H1 (cell line): ENCODE measurements at regions not wholly inside any gene's neighbourhood (a gene's known extent, or its start where the extent isn't known, plus 50 kb on each side); places are given as distances from the start of the nearest gene placed in this dataset.

Experiments
- CTCF ChIA-PET: fragments of 300-600 bp; sonication (Branson Sonifier 250); formaldehyde crosslinking; loops from one replicate; lab custom pipeline; 2021; ENCODE audit not compliant: partially characterized antibody; lab: Charles Lee
- POLR2A ChIA-PET: fragments of 300-600 bp; sonication (Branson Sonifier 250); formaldehyde crosslinking; loops from one replicate; lab custom pipeline; 2021; ENCODE audit warnings: inconsistent platforms; ENCODE audit not compliant: partially characterized antibody; lab: Charles Lee
- DNase-seq, 2 experiments: peaks; one replicate each; pipeline versions ENCODE4 v3.0.0 to v3.0.0-alpha.2; 2010 to 2022; ENCODE audit warnings: low spot score in 2 of 2, low read depth in 1 of 2, mixed read lengths in 1 of 2
- FAIRE-seq: peaks from 2 replicates; lab custom pipeline; 2011; peaks lifted over from hg19 to GRCh38; lab: Jason Lieb, UNC
- H2AFZ ChIP-seq: 2 replicates; pipeline ENCODE4 v1.8.1; 2012; ENCODE audit warnings: low read length, inconsistent platforms
- H2AK5ac ChIP-seq: 2 replicates; pipeline ENCODE4 v1.6.1; 2013; ENCODE audit warnings: low read depth, low read length
- H2BK120ac ChIP-seq: replicated peaks from 2 replicates; pipeline ENCODE3; 2013; ENCODE audit warnings: low read depth, low read length, inconsistent platforms
- H2BK12ac ChIP-seq: 2 replicates; pipeline ENCODE4 v1.6.1; 2013; ENCODE audit warnings: low read depth, low read length
- H2BK15ac ChIP-seq: 2 replicates; pipeline ENCODE4 v1.6.1; 2013; ENCODE audit warnings: low read length
- H2BK20ac ChIP-seq: 2 replicates; pipeline ENCODE4 v1.6.1; 2013; ENCODE audit warnings: low read length
- H2BK5ac ChIP-seq: 2 replicates; pipeline ENCODE4 v1.6.1; 2013; ENCODE audit warnings: low read depth, low read length
- H3K14ac ChIP-seq: 2 replicates; pipeline ENCODE4 v1.6.1; 2013; ENCODE audit warnings: inconsistent platforms; ENCODE audit not compliant: insufficient read length
- H3K18ac ChIP-seq: 2 replicates; pipeline ENCODE4 v1.6.1; 2013; ENCODE audit warnings: low read length; ENCODE audit errors: extremely low read depth
- H3K23ac ChIP-seq: 2 replicates; pipeline ENCODE4 v1.6.1; 2013; ENCODE audit warnings: inconsistent platforms; ENCODE audit not compliant: insufficient read length
- H3K23me2 ChIP-seq: 2 replicates; pipeline ENCODE4 v1.6.1; 2013; ENCODE audit warnings: low read depth, low read length
- H3K27ac ChIP-seq: 2 replicates; pipeline ENCODE4 v1.6.1; 2011; ENCODE audit warnings: low read depth, low read length, inconsistent platforms
- H3K27me3 ChIP-seq, 4 experiments: replicated peaks in 1 of 4; 1 replicate in 1 of 4; 2 replicates in 3 of 4; pipeline versions ENCODE4 v1.6.1 to v1.8.1; 2011 to 2013; ENCODE audit warnings: low read length in 3 of 4, mild to moderate bottlenecking in 3 of 4, inconsistent platforms in 2 of 4, mixed read lengths in 2 of 4, moderate library complexity in 1 of 4; ENCODE audit not compliant: control insufficient read depth in 3 of 4, insufficient read depth in 3 of 4; ENCODE audit errors: extremely low read depth in 1 of 4
- H3K36me3 ChIP-seq, 4 experiments: 2 replicates each; pipeline versions ENCODE4 v1.6.1 to v1.8.1; 2011 to 2013; ENCODE audit warnings: mild to moderate bottlenecking in 4 of 4, low read length in 3 of 4, moderate library complexity in 2 of 4, control low read depth in 1 of 4, inconsistent platforms in 1 of 4; ENCODE audit not compliant: insufficient read depth in 4 of 4, control insufficient read depth in 2 of 4
- H3K4ac ChIP-seq: replicated peaks from 2 replicates; pipeline ENCODE3; 2013; ENCODE audit warnings: low read length, low read depth, mixed read lengths, inconsistent platforms; ENCODE audit not compliant: insufficient read length
- H3K4me1 ChIP-seq, 4 experiments: replicated peaks in 1 of 4; 1 replicate in 1 of 4; 2 replicates in 3 of 4; pipeline versions ENCODE4 v1.6.1 to v1.8.1; 2011 to 2013; ENCODE audit warnings: low read length in 3 of 4, inconsistent platforms in 2 of 4, mixed read lengths in 1 of 4; ENCODE audit not compliant: insufficient read depth in 4 of 4, control insufficient read depth in 3 of 4
- H3K4me2 ChIP-seq, 2 experiments: 2 replicates each; pipeline versions ENCODE4 v1.6.1 to v1.8.1; 2011 to 2013; ENCODE audit warnings: low read depth in 2 of 2, low read length in 2 of 2, control low read depth in 1 of 2, inconsistent platforms in 1 of 2, mild to moderate bottlenecking in 1 of 2; ENCODE audit not compliant: insufficient read depth in 1 of 2
- H3K4me3 ChIP-seq, 4 experiments: fragments of 200-600, 300-600 bp in 1 of 4; sonication (generic), shearing (Covaris generic), sonication (Bioruptor Twin) in 1 of 4; 2 replicates each; pipeline versions ENCODE4 v1.5.1 to v1.8.1; 2011 to 2016; ENCODE audit warnings: low read length in 4 of 4, low read depth in 3 of 4, control low read depth in 2 of 4, inconsistent platforms in 2 of 4, mild to moderate bottlenecking in 2 of 4, mixed read lengths in 1 of 4, moderate library complexity in 1 of 4; ENCODE audit not compliant: insufficient read depth in 2 of 4; ENCODE audit errors: extremely low read depth in 1 of 4
- H3K56ac ChIP-seq: replicated peaks from 2 replicates; pipeline ENCODE3; 2013; ENCODE audit warnings: low read depth, mild to moderate bottlenecking, mixed read lengths, low read length, inconsistent platforms; ENCODE audit not compliant: insufficient read length
- H3K79me1 ChIP-seq: 2 replicates; pipeline ENCODE4 v1.6.1; 2013; ENCODE audit warnings: low read depth, low read length, control low read depth
- H3K79me2 ChIP-seq, 2 experiments: 2 replicates each; pipeline versions ENCODE4 v1.6.1 to v1.8.1; 2012 to 2013; ENCODE audit warnings: low read length in 2 of 2, mild to moderate bottlenecking in 2 of 2, inconsistent platforms in 1 of 2; ENCODE audit not compliant: insufficient read depth in 2 of 2, control insufficient read depth in 1 of 2
- H3K9ac ChIP-seq, 4 experiments: replicated peaks in 1 of 4; 1 replicate in 1 of 4; 2 replicates in 3 of 4; pipeline versions ENCODE4 v1.6.1 to v1.8.1; 2011 to 2013; ENCODE audit warnings: low read depth in 3 of 4, low read length in 3 of 4, control low read depth in 2 of 4, mild to moderate bottlenecking in 2 of 4, moderate library complexity in 2 of 4, inconsistent platforms in 1 of 4; ENCODE audit errors: extremely low read depth in 1 of 4
- H3K9me3 ChIP-seq, 2 experiments: 2 replicates each; pipeline versions ENCODE4 v1.6.1 to v1.8.1; 2012 to 2013; ENCODE audit warnings: mild to moderate bottlenecking in 2 of 2, moderate library complexity in 2 of 2, control low read depth in 1 of 2, inconsistent platforms in 1 of 2, low read depth in 1 of 2, low read length in 1 of 2, mixed read lengths in 1 of 2; ENCODE audit not compliant: insufficient read depth in 2 of 2
- H4K20me1 ChIP-seq, 2 experiments: replicated peaks in 1 of 2; 2 replicates each; pipeline versions ENCODE3 to v1.8.1; 2011 to 2013; ENCODE audit warnings: inconsistent platforms in 2 of 2, low read length in 2 of 2, mild to moderate bottlenecking in 1 of 2; ENCODE audit not compliant: insufficient read depth in 2 of 2, control insufficient read depth in 1 of 2
- H4K5ac ChIP-seq: 2 replicates; pipeline ENCODE4 v1.6.1; 2013; ENCODE audit warnings: low read length, low read depth, mixed read lengths, inconsistent platforms; ENCODE audit not compliant: insufficient read length
- H4K8ac ChIP-seq: 2 replicates; pipeline ENCODE4 v1.8.0; 2013; ENCODE audit warnings: mild to moderate bottlenecking, moderate library complexity, low read length, inconsistent platforms; ENCODE audit not compliant: insufficient read depth; ENCODE audit errors: extremely low read depth
- H4K91ac ChIP-seq: replicated peaks from 2 replicates; pipeline ENCODE3; 2013; ENCODE audit warnings: low read length, mixed read lengths, inconsistent platforms; ENCODE audit not compliant: insufficient read length
- RAD21 ChIP-seq, 2 experiments: IDR thresholded peaks in 1 of 2; conservative IDR thresholded peaks in 1 of 2; 2 replicates each; pipeline ENCODE4 v1.6.1; 2011; ENCODE audit warnings: low read depth in 2 of 2, low read length in 2 of 2, improper control_type of control experiment in 1 of 2, inconsistent platforms in 1 of 2, mild to moderate bottlenecking in 1 of 2, moderate library complexity in 1 of 2
- TBP ChIP-seq: IDR thresholded peaks from 2 replicates; pipeline ENCODE4 v1.6.1; 2011; ENCODE audit warnings: low read depth, low read length, improper control_type of control experiment
- WGBS, 2 experiments: shearing (Covaris generic) in 1 of 2; methylation state at CpG; one replicate each; pipeline versions ENCODE4 v1.1.6 to v1.1.7; 2013 to 2015; ENCODE audit warnings: low lambda C conversion rate in 2 of 2, mixed read lengths in 2 of 2, inconsistent platforms in 1 of 2, low coverage in 1 of 2, missing lambda C conversion rate in 1 of 2; ENCODE audit not compliant: insufficient replicate concordance in 2 of 2, insufficient coverage in 1 of 2, insufficient read length in 1 of 2; ENCODE audit errors: extremely low coverage in 1 of 2, missing lambda C conversion rate in 1 of 2; 5-methylcytosine and 5-hydroxymethylcytosine counted together

- no peak overlapping the region for H2BK15ac ChIP-seq
- WGBS, 2 experiments = 67% methylated on average over 7 of the region's 7 CpGs; no CpG with 5 or more reads in 1 of the 2 experiments
- no peak overlapping the region for H2AFZ ChIP-seq
- H4K20me1 ChIP-seq = no peaks in the 10 kb centered on the region
- no peak overlapping the region; the same call in 1 of the 2 replicates for H3K18ac ChIP-seq
- H2BK120ac ChIP-seq = no peak overlapping the region
- H3K4ac ChIP-seq = no peak overlapping the region
- FAIRE-seq = peak; percentile 7
- DNase-seq = no peak
- H3K36me3 ChIP-seq = no peaks in the 10 kb centered on the region
- H2BK5ac ChIP-seq = no peak overlapping the region
- peak overlapping the region in 1 of 4 experiments; percentile 6; a peak in 1 of 8 replicates for H3K4me3 ChIP-seq
- H3K9ac ChIP-seq = no peak overlapping the region
- H3K4me2 ChIP-seq = peak overlapping the region; percentile 12; a peak in 2 of 4 replicates
- peak overlapping the region; percentile 10 for H4K91ac ChIP-seq
- H3K23me2 ChIP-seq = no peaks in the 10 kb centered on the region
- H3K4me1 ChIP-seq = peaks cover 0 to 9% (median 0%) of the 10 kb centered on the region in 4 experiments; a peak in 2 of 7 replicates
- H3K14ac ChIP-seq = no peak overlapping the region
- H2BK20ac ChIP-seq = no peak overlapping the region; the same call in 1 of the 2 replicates
- H3K56ac ChIP-seq = no peak overlapping the region
- peak overlapping the region; percentile 75; the same call in 1 of the 2 replicates for H2AK5ac ChIP-seq
- H4K5ac ChIP-seq = no peak overlapping the region
- H3K23ac ChIP-seq = no peak overlapping the region
- TF ChIP-seq RAD21 (IDR thresholded peaks at IDR 0.05 in 1 of 2, conservative IDR thresholded peaks at IDR 0.05 in 1 of 2; ENCODE audit: low read depth in 2 of 2, low read length in 2 of 2) (no peak), TBP (no peak)
- H4K8ac ChIP-seq = no peak overlapping the region
- H3K79me1 ChIP-seq = no peaks in the 10 kb centered on the region
- H2BK12ac ChIP-seq = no peak overlapping the region
- H3K27ac ChIP-seq = no peak overlapping the region
- ChIA-PET POLR2A (interaction anchor here (0.6 to 1.5 kb wide), 3 partner anchors 12 to 515 kb away, joined by 3 to 5 read pairs (median 4); no protein-coding TSS in a partner anchor), CTCF (interaction anchor here (0.6 to 4.7 kb wide), 4 partner anchors 12 to 102 kb away, joined by 3 to 25 read pairs (median 4); no protein-coding TSS in a partner anchor)
- H3K27me3 ChIP-seq = peaks cover 0 to 1% (median 0%) of the 10 kb centered on the region in 4 experiments; a peak in 1 of 7 replicates
- no peaks in the 10 kb centered on the region for H3K9me3 ChIP-seq
- no peaks in the 10 kb centered on the region for H3K79me2 ChIP-seq
Measured at GRCh38 chr15:62584301-62585235, 419.5 kb upstream of the C2CD4B start.
